ENCODE measurements at regions not wholly inside any gene's neighbourhood (a gene's known extent, or its start where the extent isn't known, plus 50 kb on each side); places are given as distances from the start of the nearest gene placed in this dataset.

GRCh38 chr3:197378985-197379718 lies 80.7 kb upstream of the DLG1 start:
- no peak overlapping the region for H3K4me3 ChIP-seq (ENCODE audit: low read depth, low read length)
- H3K9me3 ChIP-seq, result no peaks in the 10 kb centered on the region
- peak; percentile 28 for DNase-seq
- H3K36me3 ChIP-seq, result no peaks in the 10 kb centered on the region
- H3K4me1 ChIP-seq, result no peaks in the 10 kb centered on the region
- peak; percentile 32; the same call in 1 of the 2 replicates for TF ChIP-seq CTCF (IDR thresholded peaks at IDR 0.05; ENCODE audit: low read depth, low read length)
- no peaks in the 10 kb centered on the region for H3K27me3 ChIP-seq

GRCh38 chr3:197376735-197377555 lies 78.5 kb upstream of the DLG1 start:
- H3K27me3 ChIP-seq, result no peaks in the 10 kb centered on the region
- H3K36me3 ChIP-seq, result no peaks in the 10 kb centered on the region
- TF ChIP-seq CTCF (IDR thresholded peaks at IDR 0.05; ENCODE audit: low read depth, low read length), result no peak
- no peak overlapping the region for H3K4me3 ChIP-seq (ENCODE audit: low read depth, low read length)
- no peaks in the 10 kb centered on the region for H3K4me1 ChIP-seq
- DNase-seq, result no peak
- H3K9me3 ChIP-seq, result no peaks in the 10 kb centered on the region

GRCh38 chr3:197376020-197376419 lies 77.6 kb upstream of the DLG1 start:
- TF ChIP-seq CTCF (IDR thresholded peaks at IDR 0.05; ENCODE audit: low read depth, low read length), result no peak
- DNase-seq, result no peak
- Histone ChIP-seq H3K4me3 (ENCODE audit: low read depth, low read length) (no peak overlapping the region), H3K36me3 (no peaks in the 10 kb centered on the region), H3K27me3 (no peaks in the 10 kb centered on the region), H3K4me1 (peaks cover 3% of the 10 kb centered on the region; the same call in 1 of the 2 replicates), H3K9me3 (no peaks in the 10 kb centered on the region)

GRCh38 chr3:197375001-197375441 lies 76.6 kb upstream of the DLG1 start:
- no peak for DNase-seq
- Histone ChIP-seq H3K4me3 (ENCODE audit: low read depth, low read length) (no peak overlapping the region), H3K27me3 (no peaks in the 10 kb centered on the region), H3K9me3 (no peaks in the 10 kb centered on the region), H3K36me3 (no peaks in the 10 kb centered on the region), H3K4me1 (peaks cover 8% of the 10 kb centered on the region)
- no peak for TF ChIP-seq CTCF (IDR thresholded peaks at IDR 0.05; ENCODE audit: low read depth, low read length)

GRCh38 chr3:197373096-197373495 lies 74.7 kb upstream of the DLG1 start:
- TF ChIP-seq CTCF (IDR thresholded peaks at IDR 0.05; ENCODE audit: low read depth, low read length), result no peak
- Histone ChIP-seq H3K9me3 (no peaks in the 10 kb centered on the region), H3K4me1 (peaks cover 10% of the 10 kb centered on the region), H3K27me3 (no peaks in the 10 kb centered on the region), H3K4me3 (ENCODE audit: low read depth, low read length) (no peak overlapping the region), H3K36me3 (no peaks in the 10 kb centered on the region)
- DNase-seq, result no peak
